ENCODE measurements at regions not wholly inside any gene's neighbourhood (a gene's known extent, or its start where the extent isn't known, plus 50 kb on each side); places are given as distances from the start of the nearest gene placed in this dataset.

DNA sequence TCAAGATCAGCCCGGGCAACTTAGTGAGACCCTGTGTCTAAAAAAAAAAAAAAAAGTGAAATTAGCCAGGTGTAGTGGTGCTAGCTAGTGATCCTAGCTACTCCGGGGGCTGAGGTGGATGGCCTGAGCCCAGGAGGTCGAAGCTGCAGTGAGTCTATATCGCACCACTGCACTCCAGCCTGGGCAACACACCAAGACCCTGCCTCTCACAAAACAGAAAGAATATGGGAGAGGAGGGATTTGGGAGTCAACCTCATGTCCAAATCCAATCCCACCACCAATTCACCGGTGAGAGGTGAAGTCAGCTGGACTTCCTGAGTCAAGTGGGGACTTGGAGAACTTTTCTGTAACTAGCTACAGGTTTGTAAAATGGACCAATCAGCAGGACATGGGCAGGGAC is 80.5 kb upstream of the MFGE8 start:
- TF ChIP-seq, protein P1, sequence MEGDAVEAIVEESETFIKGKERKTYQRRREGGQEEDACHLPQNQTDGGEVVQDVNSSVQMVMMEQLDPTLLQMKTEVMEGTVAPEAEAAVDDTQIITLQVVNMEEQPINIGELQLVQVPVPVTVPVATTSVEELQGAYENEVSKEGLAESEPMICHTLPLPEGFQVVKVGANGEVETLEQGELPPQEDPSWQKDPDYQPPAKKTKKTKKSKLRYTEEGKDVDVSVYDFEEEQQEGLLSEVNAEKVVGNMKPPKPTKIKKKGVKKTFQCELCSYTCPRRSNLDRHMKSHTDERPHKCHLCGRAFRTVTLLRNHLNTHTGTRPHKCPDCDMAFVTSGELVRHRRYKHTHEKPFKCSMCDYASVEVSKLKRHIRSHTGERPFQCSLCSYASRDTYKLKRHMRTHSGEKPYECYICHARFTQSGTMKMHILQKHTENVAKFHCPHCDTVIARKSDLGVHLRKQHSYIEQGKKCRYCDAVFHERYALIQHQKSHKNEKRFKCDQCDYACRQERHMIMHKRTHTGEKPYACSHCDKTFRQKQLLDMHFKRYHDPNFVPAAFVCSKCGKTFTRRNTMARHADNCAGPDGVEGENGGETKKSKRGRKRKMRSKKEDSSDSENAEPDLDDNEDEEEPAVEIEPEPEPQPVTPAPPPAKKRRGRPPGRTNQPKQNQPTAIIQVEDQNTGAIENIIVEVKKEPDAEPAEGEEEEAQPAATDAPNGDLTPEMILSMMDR (IDR thresholded peaks at IDR 0.05; ENCODE audit: insufficient read depth, low read length, poor library complexity, severe bottlenecking): no peak
- TF ChIP-seq EZH2phosphoT487 (conservative IDR thresholded peaks at IDR 0.05; ENCODE audit: low read length): no peak
